SIG-M5 treated with dmso at 0.1 percent for 504 hours (cell line): ENCODE measurements at regions not wholly inside any gene's neighbourhood (a gene's known extent, or its start where the extent isn't known, plus 50 kb on each side); places are given as distances from the start of the nearest gene placed in this dataset.
"Not testable (repeated sequence)": the region's sequence is repeated elsewhere in the genome, so short reads cannot be mapped to it uniquely, and the experiment has no call there.

Source experiments
- DNase-seq: peaks from one replicate; lab custom pipeline; 2025; ENCODE audit not compliant: unreplicated experiment; lab: John Stamatoyannopoulos, UW

DNA sequence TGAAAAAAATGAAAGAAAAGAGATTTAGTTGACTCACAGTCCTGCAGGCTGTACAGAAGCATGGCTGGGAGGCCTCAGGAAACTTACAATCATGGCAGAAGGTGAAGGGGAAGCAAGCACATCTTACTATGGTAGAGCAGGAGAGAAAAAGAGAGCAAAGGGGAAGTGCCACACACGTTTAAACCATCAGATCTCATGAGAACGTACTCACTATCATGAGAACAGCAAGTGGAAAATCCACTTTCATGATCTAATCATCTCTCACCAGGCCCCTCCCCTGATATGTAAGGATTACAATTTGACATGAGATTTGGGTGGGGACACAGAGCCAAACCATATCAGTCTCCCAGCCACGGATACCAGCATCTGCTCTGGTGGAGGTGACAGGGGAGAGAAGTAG is 50.8 kb upstream of the CPOX start:
- DNase-seq, result no peak

DNA sequence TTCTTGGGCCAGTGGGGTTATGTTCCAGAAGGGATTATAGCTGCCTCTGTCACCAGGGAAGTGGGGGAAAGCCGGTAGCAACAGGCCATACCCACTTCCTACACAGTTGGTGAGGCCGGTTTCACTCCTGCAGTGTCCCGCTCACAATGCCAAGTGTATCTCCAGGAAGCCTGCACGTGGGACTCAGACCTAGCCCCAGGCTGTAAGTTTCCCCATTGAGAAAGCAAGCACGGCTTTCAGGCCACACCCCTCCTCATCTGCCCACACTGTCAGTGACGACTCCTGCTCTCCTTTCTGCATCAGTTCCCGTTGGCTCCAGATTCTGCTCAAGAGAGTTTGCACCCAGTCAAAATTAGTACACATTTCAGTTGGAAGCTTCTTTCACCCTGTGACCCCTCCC is 51.6 kb upstream of the CPOX start:
- DNase-seq, result no peak

DNA sequence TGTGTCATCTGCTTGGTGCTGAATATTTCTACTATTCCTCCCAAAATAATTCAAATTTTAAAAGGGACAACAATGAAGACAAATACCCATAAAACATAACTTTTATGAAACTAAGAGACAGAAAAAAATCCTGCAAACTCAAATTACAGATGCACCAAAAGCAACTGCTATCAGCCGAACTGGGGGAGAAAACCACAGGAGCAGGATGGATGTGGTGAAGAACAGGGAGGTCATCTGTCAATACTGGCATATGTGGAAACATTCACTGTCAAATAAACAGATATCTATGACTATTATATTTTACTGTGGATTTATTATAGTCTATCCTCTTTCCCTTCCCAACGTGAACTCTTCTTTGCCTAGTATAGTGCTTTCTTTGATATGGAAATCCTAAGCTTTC is 53.3 kb upstream of the CPOX start:
- no peak for DNase-seq

DNA sequence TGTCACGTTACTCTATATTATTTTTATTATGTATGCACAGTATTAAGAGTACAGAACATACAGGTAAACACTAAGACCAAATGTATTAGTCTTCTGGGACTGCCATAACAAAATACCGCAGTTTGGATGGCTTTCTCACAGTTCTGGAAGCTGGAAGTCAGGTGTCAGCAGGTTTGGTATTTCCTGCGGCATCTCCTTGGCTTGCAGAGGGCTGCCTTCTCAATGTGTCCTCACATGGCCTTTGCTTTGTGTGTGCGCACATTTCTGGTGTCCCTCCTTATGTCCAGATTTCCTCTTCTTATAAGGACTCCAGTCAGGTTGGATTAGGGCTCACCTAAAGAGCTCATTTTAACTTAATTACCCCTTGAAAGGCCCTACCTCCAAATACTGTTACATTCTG is 53.8 kb upstream of the CPOX start:
- DNase-seq, result no peak

DNA sequence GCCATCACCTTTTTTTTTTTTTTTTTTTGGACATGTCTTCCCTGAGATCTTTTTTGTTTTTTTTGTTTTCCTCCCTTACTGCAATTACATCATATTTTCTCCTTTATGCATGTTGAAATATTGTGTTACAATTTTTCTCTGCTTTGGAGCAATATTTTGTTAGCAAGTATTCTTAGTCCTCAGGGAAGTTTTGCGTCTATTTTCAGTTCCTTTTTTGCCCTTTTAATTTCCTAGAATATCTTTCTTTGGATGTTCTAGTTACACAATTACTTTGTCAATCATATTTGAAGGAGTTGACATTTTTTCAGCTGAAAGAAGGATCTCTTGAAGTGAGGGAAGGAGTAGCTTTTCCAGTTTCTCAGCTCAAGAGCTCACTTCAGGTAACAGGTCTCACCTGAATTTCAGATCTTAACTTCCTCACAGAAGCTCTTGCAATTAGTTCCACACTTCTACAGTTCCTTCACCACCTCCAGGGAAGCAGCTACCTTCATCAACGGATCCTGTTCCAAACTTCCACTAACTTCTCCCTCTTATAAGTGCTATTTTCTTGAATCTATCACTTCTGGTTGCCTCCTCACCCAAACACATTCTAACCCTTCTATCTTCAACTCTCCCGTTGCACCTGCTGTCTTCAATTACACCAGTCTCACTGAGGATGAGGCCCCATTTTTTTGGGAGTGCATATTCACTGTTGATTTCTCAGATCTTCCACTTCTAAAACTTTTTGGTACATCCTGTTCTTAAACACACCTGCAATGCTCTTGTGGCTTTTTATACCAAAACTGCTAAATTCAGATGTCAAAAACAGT is 57.8 kb upstream of the CPOX start:
- DNase-seq, result peak; percentile 91

DNA sequence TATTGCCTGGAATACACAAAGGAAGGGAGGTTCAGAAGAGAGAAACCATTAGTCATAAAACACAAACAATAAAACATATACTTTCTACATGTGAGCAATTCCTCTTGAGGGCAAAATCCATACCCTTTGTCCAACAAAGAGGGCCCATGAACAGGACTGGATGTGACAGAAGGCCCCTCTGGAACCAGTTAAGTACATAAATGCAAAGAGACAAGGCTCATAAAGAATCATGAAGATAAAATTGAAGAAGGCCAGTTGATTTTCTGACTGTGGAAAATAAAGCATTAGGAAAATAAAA is 58.3 kb upstream of the CPOX start:
- no peak for DNase-seq

DNA sequence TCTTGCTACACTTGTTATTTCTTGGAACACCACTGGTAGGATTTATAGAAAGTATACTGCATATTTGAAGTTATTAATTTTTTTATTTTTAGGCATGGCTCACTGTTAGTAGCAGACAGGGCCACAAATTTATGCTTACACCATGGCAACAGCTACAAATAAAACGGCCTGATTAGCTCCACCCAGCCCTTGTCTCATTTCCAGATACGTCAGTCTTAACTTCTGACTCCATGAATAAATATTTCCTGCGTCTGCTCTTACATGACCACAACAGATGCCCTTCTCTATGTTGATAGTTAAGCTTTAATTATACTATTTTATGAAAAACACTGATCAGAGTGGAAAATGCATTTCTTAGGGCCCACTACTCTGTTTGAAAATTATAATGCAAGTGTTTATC is 62.3 kb upstream of the CPOX start:
- DNase-seq, result no peak

DNA sequence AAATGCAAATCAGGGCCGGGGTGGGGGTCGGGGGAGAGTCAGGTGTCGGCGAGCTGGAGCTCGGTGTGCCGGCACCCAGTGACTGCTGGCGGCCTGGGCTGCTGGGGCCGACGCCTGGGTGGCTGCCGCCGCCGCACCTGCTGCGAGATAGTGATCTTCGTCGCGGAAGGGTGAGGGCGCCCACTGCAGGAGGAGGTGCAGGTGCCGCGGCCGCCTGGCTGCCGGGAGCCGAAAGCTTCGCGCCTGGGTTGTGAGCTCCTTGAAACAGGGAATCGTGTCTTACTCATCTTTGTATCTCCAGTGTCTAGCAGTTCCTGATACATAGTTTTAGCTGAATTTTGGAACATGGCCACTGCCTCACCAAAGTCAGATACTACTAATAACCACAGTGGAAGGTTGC is 64.0 kb upstream of the CPOX start:
- no peak for DNase-seq

DNA sequence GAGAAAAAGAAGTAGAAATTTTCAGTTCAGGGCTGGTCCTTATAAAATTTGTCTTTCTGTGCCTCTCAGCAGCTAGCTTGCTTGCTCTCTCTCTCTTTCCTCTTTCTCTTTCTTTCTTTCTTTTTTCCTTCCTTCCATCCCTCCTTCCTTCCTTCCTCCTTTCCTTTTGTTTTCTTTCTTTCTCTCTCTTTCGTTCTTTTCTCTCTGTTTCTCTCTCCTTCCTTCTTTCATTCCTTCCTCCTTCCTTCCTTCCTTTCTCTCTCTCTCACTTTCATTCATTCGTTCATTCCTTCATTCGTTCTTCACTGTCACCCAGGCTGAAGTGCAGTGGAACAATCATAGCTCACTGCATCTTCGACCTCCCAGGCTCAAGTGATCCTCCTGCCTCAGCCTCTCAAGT is 69.3 kb upstream of the CPOX start:
- no peak for DNase-seq

DNA sequence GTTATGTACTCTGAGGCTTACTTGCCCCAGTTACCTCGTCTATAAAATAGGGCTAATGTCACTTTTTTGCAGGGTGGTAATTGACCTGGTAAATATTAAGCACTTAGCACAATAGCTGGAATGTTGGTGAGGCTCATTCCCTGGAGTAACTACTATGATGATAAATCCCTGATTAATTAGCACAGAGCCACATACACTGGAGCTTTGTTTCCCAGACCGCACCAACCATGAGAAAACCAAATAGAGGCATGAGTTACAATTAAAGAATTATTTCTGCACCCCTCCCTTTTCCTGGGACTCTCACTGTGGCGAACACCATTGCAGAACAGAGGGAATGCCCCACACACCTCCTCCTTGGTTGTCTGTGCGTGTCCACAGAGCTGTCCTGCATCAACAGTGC is 76.6 kb upstream of the CPOX start:
- DNase-seq, result no peak

DNA sequence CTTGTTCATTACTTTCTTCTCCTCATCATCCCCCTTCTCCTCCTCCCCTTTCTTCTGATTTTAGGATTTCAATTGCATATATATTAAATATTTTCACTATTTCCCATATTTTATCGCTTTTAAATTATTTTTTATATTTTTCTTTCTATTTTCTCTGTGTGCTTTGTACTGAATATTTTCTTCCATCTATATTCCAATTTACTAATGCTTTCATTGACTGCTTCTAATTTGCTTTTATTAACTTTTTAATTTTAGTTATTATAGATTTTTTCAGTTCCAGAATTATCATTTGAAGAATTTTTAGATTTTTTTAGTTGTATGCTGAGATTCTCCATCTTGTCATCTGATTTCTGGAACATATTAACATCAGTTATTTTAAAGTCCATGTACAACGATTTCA is 83.2 kb upstream of the ST3GAL6 start:
- no peak for DNase-seq

DNA sequence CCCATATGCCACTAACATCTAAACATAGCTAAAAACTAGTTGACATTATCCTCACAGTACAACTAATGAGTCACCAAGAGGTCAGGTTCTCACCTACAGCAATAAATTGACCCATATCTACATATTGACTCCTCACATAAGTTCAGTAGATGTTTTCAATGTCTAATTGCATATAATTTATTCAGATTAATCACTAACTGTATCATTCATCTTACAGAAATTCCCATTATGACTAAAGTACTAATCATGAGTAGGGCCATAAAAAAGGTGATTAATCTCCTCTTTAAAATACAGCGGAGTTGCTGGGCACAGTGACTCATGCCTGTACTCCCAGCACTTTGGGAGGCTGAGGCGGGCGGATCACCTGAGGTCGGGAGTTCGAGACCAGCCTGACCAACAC is 82.4 kb upstream of the ST3GAL6 start:
- DNase-seq, result no peak

DNA sequence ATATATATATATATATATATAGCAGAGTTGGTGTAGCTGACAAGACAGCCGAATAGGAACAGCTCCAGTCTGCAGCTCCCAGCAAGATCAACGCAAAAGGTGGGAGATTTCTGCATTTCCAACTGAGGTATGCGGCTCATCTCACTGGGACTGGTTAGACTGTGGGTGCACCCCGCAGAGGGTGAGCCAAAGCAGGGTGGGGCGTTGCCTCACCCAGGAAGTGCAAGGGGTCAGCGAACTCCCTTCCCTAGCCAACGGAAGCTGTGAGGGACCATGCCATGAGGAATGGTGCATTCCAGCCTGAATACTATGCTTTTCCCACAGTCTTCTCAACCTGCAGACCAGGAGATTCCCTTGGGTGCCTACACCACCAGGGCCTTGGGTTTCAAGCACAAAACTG is 81.7 kb upstream of the ST3GAL6 start:
- no peak for DNase-seq

DNA sequence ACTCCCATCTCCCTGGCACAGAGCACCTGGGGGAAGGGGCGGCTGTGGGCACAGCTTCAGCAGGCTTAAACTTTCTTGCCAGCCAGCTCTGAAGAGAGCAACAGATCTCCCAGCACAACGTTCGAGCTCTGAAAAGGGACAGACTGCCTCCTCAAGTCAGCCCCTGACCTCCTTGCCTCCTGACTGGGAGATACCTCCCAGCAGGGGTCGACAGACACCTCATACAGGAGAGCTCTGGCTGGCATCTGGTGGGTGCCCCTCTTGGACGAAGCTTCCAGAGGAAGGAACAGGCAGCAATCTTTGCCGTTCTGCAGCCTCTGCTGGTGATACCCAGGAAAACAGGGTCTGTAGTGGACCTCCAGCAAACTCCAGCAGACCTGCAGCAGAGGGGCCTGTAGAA is 80.7 kb upstream of the ST3GAL6 start:
- DNase-seq, result not testable (repeated sequence)

DNA sequence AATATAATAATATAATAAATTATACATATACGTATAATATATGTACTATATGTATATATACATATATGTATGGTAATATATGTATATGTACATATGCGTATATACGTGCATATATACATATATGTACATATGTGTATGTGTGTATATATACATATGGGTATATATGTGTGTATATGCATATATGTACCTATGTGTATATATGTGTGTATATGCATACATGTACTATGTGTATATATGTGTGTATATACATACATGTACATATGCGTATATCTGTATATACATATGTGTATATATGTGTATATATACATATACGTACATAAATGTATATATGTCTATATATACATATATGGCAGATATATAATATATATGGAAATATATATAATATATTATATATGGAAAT is 74.8 kb upstream of the ST3GAL6 start:
- DNase-seq, result no peak

DNA sequence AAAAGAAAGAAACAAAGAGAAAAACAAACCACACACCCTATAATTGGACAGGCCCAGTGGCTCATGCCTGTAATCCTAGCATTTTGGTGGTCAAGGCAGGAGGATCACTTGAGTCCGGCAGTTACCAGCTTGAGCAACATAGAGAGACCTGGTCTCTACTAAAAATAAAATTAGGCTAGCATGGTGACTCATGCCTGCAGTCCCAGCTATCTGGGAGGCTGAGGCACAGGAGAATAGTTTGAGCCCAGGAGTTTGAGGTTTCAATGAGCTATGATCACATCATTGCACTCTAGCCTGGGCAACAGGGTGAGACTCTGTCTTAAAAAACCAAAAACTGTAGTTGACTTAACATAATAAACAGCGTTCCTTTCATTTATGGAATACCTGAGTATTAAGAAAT is 72.3 kb upstream of the ST3GAL6 start:
- no peak for DNase-seq

DNA sequence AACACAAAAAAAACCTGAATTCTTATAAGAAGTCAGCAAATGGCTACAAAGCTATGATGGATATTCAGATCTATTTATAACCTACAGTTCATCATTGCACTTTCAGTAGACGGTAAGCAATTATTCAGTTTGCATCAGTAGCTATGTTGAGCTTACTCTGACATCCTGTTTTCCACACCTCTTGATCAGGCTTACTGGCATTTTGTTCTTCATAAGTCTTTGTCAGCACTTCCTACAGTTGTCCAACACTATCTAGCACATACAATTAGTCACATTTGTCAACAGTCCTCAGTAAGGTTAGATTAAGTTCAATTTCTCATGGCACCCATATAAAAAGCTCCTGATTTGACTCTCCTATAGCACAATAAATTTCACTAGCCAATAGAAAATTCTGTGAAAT is 71.2 kb upstream of the ST3GAL6 start:
- DNase-seq, result no peak

DNA sequence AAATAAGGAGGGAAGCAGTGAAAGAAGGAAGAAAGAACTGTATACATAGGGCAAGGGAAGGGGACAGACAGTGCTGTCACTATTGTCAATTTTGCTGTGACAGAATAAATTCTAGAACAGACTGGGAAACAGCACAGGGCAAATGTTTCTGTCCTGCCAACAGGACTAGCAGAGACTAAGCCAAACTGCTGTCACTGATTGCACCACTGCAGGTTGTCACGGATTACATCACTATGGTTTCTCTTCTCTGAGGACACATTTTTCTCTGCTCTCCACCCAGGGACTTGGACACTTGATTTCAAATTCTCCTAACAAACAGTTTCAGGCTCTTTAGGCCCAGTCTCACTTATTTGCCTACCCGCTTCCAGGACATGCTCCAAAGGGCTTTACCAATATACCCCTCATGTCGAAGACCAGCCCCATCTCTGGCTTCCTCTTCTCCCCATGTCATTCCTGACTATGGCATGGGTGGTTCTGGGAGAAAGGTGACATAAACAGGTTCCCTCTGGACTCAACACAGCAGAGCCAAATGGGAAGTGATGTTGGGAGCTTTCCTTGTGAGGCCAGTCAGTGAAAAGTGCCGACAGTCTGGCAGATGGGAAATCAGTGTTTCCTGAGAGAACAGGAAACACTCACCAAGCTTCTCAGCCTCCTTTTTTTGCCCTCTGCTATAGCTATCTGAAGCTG is 70.2 kb upstream of the ST3GAL6 start:
- peak; percentile 38 for DNase-seq

DNA sequence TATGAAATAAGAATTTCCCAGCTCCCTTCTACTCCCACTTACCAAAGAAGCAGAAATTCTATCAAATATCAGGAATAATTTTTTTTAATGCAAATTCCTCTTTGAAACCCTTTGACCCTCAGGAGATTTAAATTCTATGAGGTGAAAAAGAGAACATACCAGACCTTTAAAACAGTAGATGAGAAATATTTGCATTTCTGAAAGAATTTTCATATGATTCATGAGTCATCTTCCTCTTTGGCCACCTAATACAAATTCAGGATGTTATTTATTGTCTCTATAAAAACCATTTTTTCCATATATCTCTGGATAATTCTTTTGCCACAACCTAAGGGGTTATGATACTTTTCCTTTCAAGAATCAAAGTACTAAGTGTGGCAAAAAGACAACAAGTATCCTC is 67.3 kb upstream of the ST3GAL6 start:
- DNase-seq, result no peak

DNA sequence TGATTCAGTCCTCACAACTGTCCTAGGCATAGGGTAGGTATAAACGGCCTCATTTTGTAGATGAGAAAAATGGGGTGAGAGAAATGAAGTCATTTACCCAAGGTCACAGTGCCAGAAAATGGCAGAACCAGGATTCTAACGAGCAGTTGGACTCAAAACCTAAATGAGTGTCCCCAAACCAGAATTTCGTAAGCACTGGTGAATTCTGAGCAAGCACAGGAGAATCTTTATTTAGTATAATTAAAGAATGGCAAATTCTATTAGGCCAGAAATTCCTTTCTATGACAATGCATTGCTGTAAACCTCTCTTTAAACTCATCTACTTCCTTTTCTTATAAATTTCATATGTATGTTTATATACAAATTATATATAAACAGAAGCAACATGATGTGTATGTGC is 66.8 kb upstream of the ST3GAL6 start:
- not testable (repeated sequence) for DNase-seq

DNA sequence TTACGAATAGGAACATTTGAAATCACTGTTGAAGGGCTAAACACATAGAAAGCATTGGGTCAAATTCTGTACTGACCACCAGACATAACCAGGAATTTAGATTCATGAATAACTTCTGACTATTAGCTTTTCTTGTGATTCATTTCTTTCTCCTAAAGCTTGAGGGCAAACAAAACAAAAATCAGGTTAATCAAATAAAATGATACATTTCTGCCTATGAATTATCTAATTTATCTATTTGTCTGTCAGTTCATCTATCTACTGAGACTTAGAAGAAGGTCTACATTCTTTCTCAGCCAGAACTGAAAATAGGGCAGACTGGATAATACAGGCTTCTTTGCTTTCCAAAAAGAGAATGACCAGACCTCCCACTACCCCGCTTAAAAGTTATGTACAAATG is 65.9 kb upstream of the ST3GAL6 start:
- no peak for DNase-seq

DNA sequence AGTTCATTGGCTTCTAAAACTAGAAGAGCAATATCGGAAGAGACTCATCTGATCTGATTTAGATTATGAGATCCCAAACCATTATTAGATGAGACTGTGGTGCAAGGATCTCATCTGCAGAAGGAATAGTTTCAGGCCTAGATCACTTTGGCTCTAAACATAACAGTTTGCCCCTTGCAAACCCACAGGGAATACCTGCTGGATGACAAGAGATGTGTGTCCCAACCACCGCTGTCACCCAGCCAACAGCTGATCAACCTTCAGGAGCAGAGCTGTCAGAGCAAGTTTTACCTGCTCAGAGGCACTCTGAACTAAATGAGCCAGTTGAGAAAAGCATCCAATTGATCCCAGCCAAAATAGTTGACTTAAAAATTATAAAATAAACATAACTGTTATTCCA is 64.0 kb upstream of the ST3GAL6 start:
- DNase-seq, result no peak

DNA sequence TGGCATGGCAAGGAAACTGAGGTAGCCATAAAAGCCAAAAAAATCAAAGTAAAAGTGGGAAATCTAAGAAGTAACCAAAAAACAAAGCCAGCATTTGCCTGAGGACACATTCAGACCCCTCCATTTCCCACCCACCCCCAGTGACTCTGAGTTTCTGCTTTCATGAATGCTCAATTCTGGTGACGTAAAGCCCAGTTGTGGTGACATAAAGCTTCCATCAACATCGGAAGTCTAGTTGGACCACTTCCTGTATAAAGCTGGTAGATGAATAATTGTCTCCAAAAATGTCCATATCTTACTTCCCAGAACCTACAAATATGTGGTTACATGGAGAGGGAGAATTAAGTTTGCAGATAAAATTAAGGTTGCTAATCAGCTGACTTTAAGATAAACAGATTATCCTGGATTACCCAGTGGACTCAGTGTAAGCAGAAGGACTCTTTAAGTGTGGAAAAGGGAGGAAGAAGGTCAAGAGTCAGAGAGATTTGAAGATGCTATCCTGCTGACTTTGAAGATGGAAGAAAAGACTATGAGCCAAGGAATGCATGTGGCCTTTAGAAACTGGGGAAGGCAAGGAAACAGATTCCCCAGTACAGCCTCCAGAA is 62.0 kb upstream of the ST3GAL6 start:
- no peak for DNase-seq
